A549 (cell line): ENCODE measurements at regions not wholly inside any gene's neighbourhood (a gene's known extent, or its start where the extent isn't known, plus 50 kb on each side); places are given as distances from the start of the nearest gene placed in this dataset.

ENCODE experiments used
- JUN ChIP-seq, 2 experiments: fragments of >200 bp; sonication (Bioruptor Twin); formaldehyde crosslinking; IDR thresholded peaks; 2 replicates in 1 of 2; 3 replicates in 1 of 2; pipeline ENCODE4 v1.6.1; 2016 to 2017
- MAZ ChIP-seq: fragments of 150-350 bp; IDR thresholded peaks from 2 replicates; pipeline ENCODE4 v1.6.1; 2014; ENCODE audit warnings: antibody characterized with exemption, low read depth, low read length, borderline replicate concordance
- MYC ChIP-seq: IDR thresholded peaks from 2 replicates; pipeline ENCODE4 v1.6.1; 2012; ENCODE audit warnings: mild to moderate bottlenecking, inconsistent platforms, low read length, improper control_type of control experiment, borderline replicate concordance
- RFX5 ChIP-seq: fragments of 450-650 bp; IDR thresholded peaks from 2 replicates; pipeline ENCODE4 v1.7.1; 2014; ENCODE audit warnings: antibody characterized with exemption, mild to moderate bottlenecking, moderate library complexity
- RNF2 ChIP-seq: fragments of 200-600 bp; sonication (generic); IDR thresholded peaks from 2 replicates; pipeline ENCODE4 v1.6.1; 2016; ENCODE audit warnings: low read depth, mild to moderate bottlenecking, antibody characterized with exemption, moderate library complexity, borderline replicate concordance
- TF ChIP-seq, protein P1 (sequence below): fragments of >200 bp; sonication (Bioruptor Twin); formaldehyde crosslinking; IDR thresholded peaks from 3 replicates; pipeline ENCODE4 v1.5.1; 2016
- TF ChIP-seq, protein P2 (sequence below): fragments of 200-600 bp; sonication (generic); IDR thresholded peaks from 2 replicates; pipeline ENCODE4 v1.6.1; 2016; ENCODE audit warnings: antibody characterized with exemption, mild to moderate bottlenecking, moderate library complexity

DNA sequence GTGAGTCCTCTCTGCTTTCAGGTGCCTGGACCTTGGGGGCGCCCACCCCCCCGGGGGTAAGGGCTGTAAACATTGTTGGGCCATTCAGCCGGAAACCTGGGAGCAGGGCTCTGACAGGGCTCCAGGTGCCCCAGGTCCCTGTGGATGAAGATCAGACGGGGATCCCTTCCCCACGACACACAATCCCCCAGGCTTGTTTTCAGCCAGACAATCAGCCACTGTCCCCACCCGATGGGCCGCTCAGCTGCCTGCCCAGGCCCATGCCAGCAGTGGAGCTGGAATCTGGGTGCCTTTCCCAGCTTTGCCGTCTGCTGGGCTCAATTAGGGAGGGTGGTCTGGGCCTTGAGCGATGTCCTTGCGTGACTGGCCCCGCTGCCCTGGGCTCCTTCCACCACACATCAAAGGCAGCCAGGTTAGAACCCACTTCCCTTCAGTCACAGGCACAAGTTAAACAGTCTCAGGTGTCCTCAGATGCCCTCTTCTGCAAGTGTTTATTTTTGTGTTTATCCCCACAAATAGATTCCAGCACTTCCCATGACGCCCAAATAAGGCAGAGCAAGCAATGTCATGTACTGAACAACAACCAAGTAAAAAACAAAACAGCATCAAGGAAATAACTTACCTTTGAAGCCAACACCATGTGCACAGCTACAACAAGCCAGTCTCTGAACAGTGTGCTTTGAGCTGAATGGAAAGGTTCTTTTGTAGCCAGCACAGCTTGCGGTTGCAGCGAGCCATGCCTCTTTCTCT is 77.0 kb upstream of the ALDH1A3 start:
- no peak for TF ChIP-seq MYC
- TF ChIP-seq, protein P1, sequence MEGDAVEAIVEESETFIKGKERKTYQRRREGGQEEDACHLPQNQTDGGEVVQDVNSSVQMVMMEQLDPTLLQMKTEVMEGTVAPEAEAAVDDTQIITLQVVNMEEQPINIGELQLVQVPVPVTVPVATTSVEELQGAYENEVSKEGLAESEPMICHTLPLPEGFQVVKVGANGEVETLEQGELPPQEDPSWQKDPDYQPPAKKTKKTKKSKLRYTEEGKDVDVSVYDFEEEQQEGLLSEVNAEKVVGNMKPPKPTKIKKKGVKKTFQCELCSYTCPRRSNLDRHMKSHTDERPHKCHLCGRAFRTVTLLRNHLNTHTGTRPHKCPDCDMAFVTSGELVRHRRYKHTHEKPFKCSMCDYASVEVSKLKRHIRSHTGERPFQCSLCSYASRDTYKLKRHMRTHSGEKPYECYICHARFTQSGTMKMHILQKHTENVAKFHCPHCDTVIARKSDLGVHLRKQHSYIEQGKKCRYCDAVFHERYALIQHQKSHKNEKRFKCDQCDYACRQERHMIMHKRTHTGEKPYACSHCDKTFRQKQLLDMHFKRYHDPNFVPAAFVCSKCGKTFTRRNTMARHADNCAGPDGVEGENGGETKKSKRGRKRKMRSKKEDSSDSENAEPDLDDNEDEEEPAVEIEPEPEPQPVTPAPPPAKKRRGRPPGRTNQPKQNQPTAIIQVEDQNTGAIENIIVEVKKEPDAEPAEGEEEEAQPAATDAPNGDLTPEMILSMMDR = no peak
- TF ChIP-seq RFX5 = no peak
- no peak for TF ChIP-seq MAZ
- TF ChIP-seq RNF2 = no peak
- no peak for TF ChIP-seq JUN (IDR thresholded peaks at IDR 0.05)
- TF ChIP-seq, protein P2, sequence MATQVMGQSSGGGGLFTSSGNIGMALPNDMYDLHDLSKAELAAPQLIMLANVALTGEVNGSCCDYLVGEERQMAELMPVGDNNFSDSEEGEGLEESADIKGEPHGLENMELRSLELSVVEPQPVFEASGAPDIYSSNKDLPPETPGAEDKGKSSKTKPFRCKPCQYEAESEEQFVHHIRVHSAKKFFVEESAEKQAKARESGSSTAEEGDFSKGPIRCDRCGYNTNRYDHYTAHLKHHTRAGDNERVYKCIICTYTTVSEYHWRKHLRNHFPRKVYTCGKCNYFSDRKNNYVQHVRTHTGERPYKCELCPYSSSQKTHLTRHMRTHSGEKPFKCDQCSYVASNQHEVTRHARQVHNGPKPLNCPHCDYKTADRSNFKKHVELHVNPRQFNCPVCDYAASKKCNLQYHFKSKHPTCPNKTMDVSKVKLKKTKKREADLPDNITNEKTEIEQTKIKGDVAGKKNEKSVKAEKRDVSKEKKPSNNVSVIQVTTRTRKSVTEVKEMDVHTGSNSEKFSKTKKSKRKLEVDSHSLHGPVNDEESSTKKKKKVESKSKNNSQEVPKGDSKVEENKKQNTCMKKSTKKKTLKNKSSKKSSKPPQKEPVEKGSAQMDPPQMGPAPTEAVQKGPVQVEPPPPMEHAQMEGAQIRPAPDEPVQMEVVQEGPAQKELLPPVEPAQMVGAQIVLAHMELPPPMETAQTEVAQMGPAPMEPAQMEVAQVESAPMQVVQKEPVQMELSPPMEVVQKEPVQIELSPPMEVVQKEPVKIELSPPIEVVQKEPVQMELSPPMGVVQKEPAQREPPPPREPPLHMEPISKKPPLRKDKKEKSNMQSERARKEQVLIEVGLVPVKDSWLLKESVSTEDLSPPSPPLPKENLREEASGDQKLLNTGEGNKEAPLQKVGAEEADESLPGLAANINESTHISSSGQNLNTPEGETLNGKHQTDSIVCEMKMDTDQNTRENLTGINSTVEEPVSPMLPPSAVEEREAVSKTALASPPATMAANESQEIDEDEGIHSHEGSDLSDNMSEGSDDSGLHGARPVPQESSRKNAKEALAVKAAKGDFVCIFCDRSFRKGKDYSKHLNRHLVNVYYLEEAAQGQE = no peak
